T-cell (primary cell): ENCODE measurements at regions not wholly inside any gene's neighbourhood (a gene's known extent, or its start where the extent isn't known, plus 50 kb on each side); places are given as distances from the start of the nearest gene placed in this dataset.

Experiments
- ATAC-seq, 4 experiments: fragments of 200-7000 bp in 3 of 4; fragments of 150-1000 bp in 1 of 4; cut with Tn5 transposase; replicated peaks in 1 of 4; 1 replicate in 3 of 4; 2 replicates in 1 of 4; pipeline ENCODE4 v1.10.0; 2021; ENCODE audit warnings: moderate library complexity in 3 of 4, mild to moderate bottlenecking in 2 of 4, moderate number of reproducible peaks in 1 of 4
- CTCF ChIA-PET, 2 donors: fragments of 300-600 bp; sonication (Branson Sonifier 250); formaldehyde crosslinking; loops; one replicate each; lab custom pipeline; 2022; ENCODE audit warnings: antibody characterized with exemption in 2 of 2; lab: Charles Lee
- POLR2A ChIA-PET, 2 donors: fragments of 300-600 bp; sonication (Branson Sonifier 250); formaldehyde crosslinking; loops; one replicate each; lab custom pipeline; 2022; ENCODE audit warnings: antibody characterized with exemption in 2 of 2; lab: Charles Lee
- DNase-seq, 35 experiments: peaks; one replicate each; pipeline versions ENCODE4 v3.0.0 to v3.0.0-alpha.2; 2013 to 2023
- H3K27ac ChIP-seq: one replicate; pipeline ENCODE4 v1.5.1; 2013; ENCODE audit warnings: low read length
- H3K27me3 ChIP-seq, 2 experiments: replicated peaks in 1 of 2; 1 replicate in 1 of 2; 2 replicates in 1 of 2; pipeline versions ENCODE4 v1.6.1 to v1.7.0; 2013; ENCODE audit warnings: low read length in 1 of 2, mixed read lengths in 1 of 2; ENCODE audit not compliant: control insufficient read depth in 2 of 2, insufficient read depth in 2 of 2; ENCODE audit errors: extremely low read depth in 1 of 2
- H3K36me3 ChIP-seq, 2 donors: 1 replicate in 1 of 2; 2 replicates in 1 of 2; pipeline versions ENCODE4 v1.6.1 to v1.7.0; 2013; ENCODE audit warnings: low read length in 1 of 2; ENCODE audit not compliant: control insufficient read depth in 2 of 2, insufficient read depth in 1 of 2; ENCODE audit errors: extremely low read depth in 1 of 2
- H3K4me1 ChIP-seq, 2 experiments: 1 replicate in 1 of 2; 2 replicates in 1 of 2; pipeline versions ENCODE4 v1.6.1 to v1.7.0; 2013; ENCODE audit warnings: low read length in 2 of 2, mixed read lengths in 1 of 2; ENCODE audit not compliant: insufficient read depth in 2 of 2, control insufficient read depth in 1 of 2; ENCODE audit errors: extremely low read depth in 1 of 2
- H3K4me3 ChIP-seq, 2 donors: 1 replicate in 1 of 2; 2 replicates in 1 of 2; pipeline versions ENCODE4 v1.5.1 to v1.7.0; 2013; ENCODE audit warnings: mild to moderate bottlenecking in 2 of 2, low read length in 1 of 2, moderate library complexity in 1 of 2; ENCODE audit not compliant: control insufficient read depth in 1 of 2; ENCODE audit errors: extremely low read depth in 1 of 2
- H3K9me3 ChIP-seq: 2 replicates; pipeline ENCODE4 v1.7.0; 2013
- H3K27ac Mint-ChIP-seq, 2 donors: one replicate each; pipeline ENCODE4 v1.8.0; 2020 to 2021; ENCODE audit warnings: mild to moderate bottlenecking in 2 of 2, mixed read lengths in 2 of 2
- H3K27me3 Mint-ChIP-seq, 2 donors: one replicate each; pipeline ENCODE4 v1.8.0; 2021 to 2022; ENCODE audit warnings: mixed read lengths in 2 of 2
- H3K36me3 Mint-ChIP-seq: one replicate; pipeline ENCODE4 v1.8.0; 2021; ENCODE audit warnings: mixed read lengths
- H3K4me1 Mint-ChIP-seq, 3 donors: one replicate each; pipeline ENCODE4 v1.8.0; 2020 to 2022; ENCODE audit warnings: mixed read lengths in 3 of 3, mild to moderate bottlenecking in 1 of 3
- H3K4me3 Mint-ChIP-seq, 3 donors: one replicate each; pipeline ENCODE4 v1.8.0; 2020 to 2022; ENCODE audit warnings: mild to moderate bottlenecking in 3 of 3, mixed read lengths in 3 of 3, moderate library complexity in 3 of 3
- H3K9me3 Mint-ChIP-seq, 3 donors: one replicate each; pipeline ENCODE4 v1.8.0; 2020 to 2022; ENCODE audit warnings: mixed read lengths in 3 of 3
- WGBS: methylation state at CpG from one replicate; pipeline ENCODE4 v1.1.5; 2013; ENCODE audit warnings: missing lambda C conversion rate; ENCODE audit not compliant: insufficient coverage; 5-methylcytosine and 5-hydroxymethylcytosine counted together

DNA sequence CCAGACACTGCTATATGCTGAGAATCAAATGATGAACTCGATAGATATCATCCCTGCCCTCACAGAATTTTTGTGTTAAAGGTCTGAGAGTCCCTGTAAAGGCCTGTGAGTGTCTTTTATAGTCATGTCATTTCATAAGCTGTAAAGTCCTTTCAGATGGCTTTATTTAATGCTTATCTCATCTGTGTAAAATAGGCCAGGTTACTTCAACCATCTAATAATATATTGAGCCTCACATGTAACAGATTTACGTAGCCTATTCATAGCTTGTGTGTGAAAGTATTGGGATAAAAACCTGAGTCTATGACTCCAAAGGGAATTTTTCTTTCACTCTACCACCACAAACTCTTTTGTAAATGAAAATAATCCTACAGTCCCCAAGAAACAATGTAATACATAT lies 672.0 kb upstream of the SYT4 start:
- no peaks in the 10 kb centered on the region for H3K27me3 Mint-ChIP-seq
- no peaks in the 10 kb centered on the region for H3K27me3 ChIP-seq
- no peaks in the 10 kb centered on the region for H3K9me3 ChIP-seq
- no peaks in the 10 kb centered on the region for H3K36me3 ChIP-seq
- no peak overlapping the region for H3K4me3 ChIP-seq
- H3K27ac Mint-ChIP-seq, result no peak overlapping the region
- no peak overlapping the region for H3K4me3 Mint-ChIP-seq
- WGBS, result no CpG with 5 or more reads among the region's 2 CpGs
- H3K4me1 Mint-ChIP-seq, result no peaks in the 10 kb centered on the region
- ATAC-seq (no peak), DNase-seq (no peak)
- no peaks in the 10 kb centered on the region for H3K36me3 Mint-ChIP-seq
- peaks cover 8 to 26% (median 12%) of the 10 kb centered on the region in 3 donors for H3K9me3 Mint-ChIP-seq
- POLR2A ChIA-PET, result no interaction called here
- H3K4me1 ChIP-seq, result no peaks in the 10 kb centered on the region
- H3K27ac ChIP-seq, result no peak overlapping the region
- CTCF ChIA-PET, result no interaction called here

DNA sequence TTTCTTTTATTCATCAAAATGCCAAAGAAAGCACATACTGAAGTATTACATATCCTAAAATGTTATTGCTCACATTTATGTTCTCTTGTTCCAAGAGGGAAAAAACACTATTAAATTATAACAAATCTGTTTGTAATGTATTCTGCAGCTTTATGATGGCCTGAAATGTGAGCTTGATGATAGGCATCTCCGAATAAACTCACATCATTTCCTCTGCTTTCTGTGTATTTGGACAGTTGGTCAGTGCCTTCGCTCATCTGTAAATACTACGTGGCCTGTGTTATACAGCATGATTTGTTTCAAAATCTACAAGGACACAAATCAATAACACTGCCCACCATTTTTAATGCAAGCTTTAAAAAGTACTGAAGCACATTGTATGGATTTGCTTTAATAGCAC lies 672.8 kb upstream of the SYT4 start:
- Histone ChIP-seq H3K27me3 (no peaks in the 10 kb centered on the region), H3K9me3 (no peaks in the 10 kb centered on the region), H3K36me3 (no peaks in the 10 kb centered on the region), H3K4me1 (no peaks in the 10 kb centered on the region), H3K4me3 (no peak overlapping the region), H3K27ac (no peak overlapping the region)
- H3K27me3 Mint-ChIP-seq, result no peaks in the 10 kb centered on the region
- H3K4me3 Mint-ChIP-seq, result no peak overlapping the region
- H3K27ac Mint-ChIP-seq, result no peak overlapping the region
- ATAC-seq (no peak), DNase-seq (no peak)
- peaks cover 5 to 29% (median 16%) of the 10 kb centered on the region in 3 donors for H3K9me3 Mint-ChIP-seq
- no peaks in the 10 kb centered on the region for H3K36me3 Mint-ChIP-seq
- no peaks in the 10 kb centered on the region for H3K4me1 Mint-ChIP-seq
- ChIA-PET POLR2A (no interaction called here), CTCF (no interaction called here)
- WGBS, result no CpG with 5 or more reads among the region's 3 CpGs

DNA sequence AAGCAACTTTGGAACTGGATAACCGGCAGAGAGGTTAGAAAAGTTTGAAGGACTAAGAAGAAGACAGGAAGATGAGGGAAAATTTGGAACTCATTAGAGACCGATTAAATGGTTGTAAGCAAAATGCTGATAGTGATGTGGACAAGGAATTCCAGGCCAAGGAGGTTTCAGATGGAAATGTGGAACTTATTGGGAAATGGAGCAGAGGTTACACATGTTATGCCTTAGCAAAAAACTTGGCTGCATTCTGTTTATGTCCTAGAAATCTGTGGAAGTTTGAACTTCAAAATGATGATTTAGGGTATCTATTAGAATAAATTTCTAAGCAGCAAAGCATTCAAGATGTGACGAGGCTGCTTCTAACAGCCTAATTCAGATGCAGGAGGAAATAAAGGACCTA lies 675.1 kb upstream of the SYT4 start:
- peaks cover 3 to 22% (median 12%) of the 10 kb centered on the region in 3 donors for H3K9me3 Mint-ChIP-seq
- Histone ChIP-seq H3K9me3 (no peaks in the 10 kb centered on the region), H3K27me3 (no peaks in the 10 kb centered on the region), H3K4me3 (no peak overlapping the region), H3K4me1 (no peaks in the 10 kb centered on the region), H3K36me3 (no peaks in the 10 kb centered on the region), H3K27ac (no peak overlapping the region)
- H3K36me3 Mint-ChIP-seq, result no peaks in the 10 kb centered on the region
- H3K27me3 Mint-ChIP-seq, result no peaks in the 10 kb centered on the region
- H3K27ac Mint-ChIP-seq, result no peak overlapping the region
- no peak overlapping the region for H3K4me3 Mint-ChIP-seq
- no peaks in the 10 kb centered on the region for H3K4me1 Mint-ChIP-seq
- no peak for ATAC-seq
- ChIA-PET POLR2A (no interaction called here), CTCF (no interaction called here)
- WGBS, result 74% methylated on average over 3 of the region's 3 CpGs
- DNase-seq, result no peak

DNA sequence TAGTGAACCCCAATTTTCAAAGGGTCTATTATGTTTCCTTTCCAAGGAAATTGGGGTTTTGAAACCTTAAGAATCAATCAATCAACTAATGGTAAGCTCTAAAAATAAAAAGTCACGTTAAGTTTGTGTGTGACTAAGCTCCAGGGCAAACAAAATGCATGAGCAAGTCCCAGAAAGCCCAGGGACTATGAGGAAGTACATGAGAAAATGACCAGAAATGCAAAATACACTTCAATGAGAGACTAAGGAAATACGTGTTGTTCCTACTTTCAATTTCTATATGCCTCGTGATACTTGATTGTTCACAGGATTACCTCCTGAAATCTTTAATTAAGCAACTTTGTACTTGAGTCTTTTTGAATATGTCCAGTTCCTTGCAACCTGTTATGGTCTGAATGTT lies 684.4 kb upstream of the SYT4 start:
- Histone ChIP-seq H3K36me3 (no peaks in the 10 kb centered on the region), H3K9me3 (no peaks in the 10 kb centered on the region), H3K27ac (no peak overlapping the region), H3K4me1 (no peaks in the 10 kb centered on the region), H3K27me3 (no peaks in the 10 kb centered on the region), H3K4me3 (no peak overlapping the region)
- no peak for ATAC-seq
- Mint-ChIP-seq H3K36me3 (no peaks in the 10 kb centered on the region), H3K27me3 (no peaks in the 10 kb centered on the region), H3K4me3 (no peak overlapping the region), H3K9me3 (peaks cover 0 to 5% (median 3%) of the 10 kb centered on the region in 3 donors), H3K4me1 (no peaks in the 10 kb centered on the region), H3K27ac (no peak overlapping the region)
- no CpG with 5 or more reads among the region's 3 CpGs for WGBS
- DNase-seq, result no peak
- CTCF ChIA-PET, result no interaction called here
- POLR2A ChIA-PET, result no interaction called here

DNA sequence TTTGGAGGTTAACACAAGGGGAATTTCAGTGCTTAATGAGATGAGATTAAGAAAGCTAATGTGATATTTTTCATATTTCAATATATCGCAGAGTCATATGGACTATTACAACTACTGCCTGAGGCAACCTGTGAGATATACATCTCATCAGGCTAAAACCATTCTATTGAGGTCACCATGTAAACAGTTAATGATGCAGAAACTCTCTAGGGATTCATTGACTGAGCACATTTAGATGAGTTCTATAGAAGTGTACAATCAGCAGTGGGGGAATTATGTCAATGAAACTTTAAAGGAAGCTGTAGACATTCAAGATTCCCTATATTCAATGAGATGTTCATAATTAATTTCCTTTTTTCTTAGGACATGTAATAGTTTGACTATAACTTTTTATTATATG lies 687.4 kb upstream of the SYT4 start:
- CTCF ChIA-PET, result no interaction called here

DNA sequence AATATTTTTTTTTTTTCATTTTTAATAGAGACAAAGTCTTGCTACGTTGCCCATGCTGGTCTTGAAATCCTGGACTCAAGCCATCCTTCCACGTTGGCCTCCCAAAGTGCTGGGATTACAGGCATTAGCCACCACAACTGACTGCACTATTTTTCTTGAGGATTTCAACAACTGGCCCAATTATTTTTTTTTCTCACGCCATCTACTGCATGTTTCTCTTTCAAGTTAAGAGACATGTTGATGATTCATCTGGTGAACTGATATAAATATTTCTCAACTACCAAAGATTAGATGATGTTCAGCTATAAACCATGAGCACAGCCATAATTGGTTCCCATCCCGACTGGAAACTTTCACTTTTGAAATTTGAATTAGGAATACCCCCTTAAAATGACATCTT lies 688.4 kb upstream of the SYT4 start:
- POLR2A ChIA-PET, result no interaction called here

More for the DNA sequence above, 687.4 kb upstream of the SYT4 start:
- H3K36me3 Mint-ChIP-seq, result no peaks in the 10 kb centered on the region
- POLR2A ChIA-PET, result no interaction called here
- H3K27ac ChIP-seq, result no peak overlapping the region
- H3K27me3 Mint-ChIP-seq, result no peaks in the 10 kb centered on the region
- H3K9me3 Mint-ChIP-seq, result peaks cover 0 to 6% (median 4%) of the 10 kb centered on the region in 3 donors
- H3K27ac Mint-ChIP-seq, result no peak overlapping the region
- ATAC-seq (no peak), DNase-seq (no peak)
- no peaks in the 10 kb centered on the region for H3K4me1 ChIP-seq
- no peaks in the 10 kb centered on the region for H3K4me1 Mint-ChIP-seq
- no peak overlapping the region for H3K4me3 ChIP-seq
- no peaks in the 10 kb centered on the region for H3K9me3 ChIP-seq
- no peaks in the 10 kb centered on the region for H3K27me3 ChIP-seq
- no peak overlapping the region for H3K4me3 Mint-ChIP-seq
- no peaks in the 10 kb centered on the region for H3K36me3 ChIP-seq
- WGBS, result no CpG with 5 or more reads among the region's 1 CpG

DNA sequence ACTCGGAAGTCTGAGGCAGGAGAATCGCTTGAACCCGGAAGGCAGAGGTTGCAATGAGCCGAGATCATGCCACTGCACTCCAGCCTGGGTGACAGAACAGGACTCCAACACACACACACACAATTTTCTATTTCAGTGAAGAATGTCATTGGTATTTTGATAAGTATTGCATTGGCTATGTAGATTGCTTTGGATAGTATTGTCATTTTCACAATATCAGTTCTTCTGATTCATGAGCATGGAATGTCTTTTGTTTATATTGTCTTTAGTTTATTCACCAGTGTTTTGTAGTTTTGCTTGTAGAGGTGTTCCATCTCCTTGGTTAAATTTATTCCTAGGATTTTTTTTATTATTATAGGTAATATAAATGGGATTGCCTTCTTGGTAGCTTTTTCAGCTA lies 693.4 kb upstream of the SYT4 start:
- Mint-ChIP-seq H3K4me3 (no peak overlapping the region), H3K9me3 (peaks cover 3 to 4% (median 3%) of the 10 kb centered on the region in 3 donors), H3K27ac (no peak overlapping the region), H3K27me3 (no peaks in the 10 kb centered on the region), H3K4me1 (no peaks in the 10 kb centered on the region), H3K36me3 (no peaks in the 10 kb centered on the region)
- Histone ChIP-seq H3K27me3 (no peaks in the 10 kb centered on the region), H3K27ac (no peak overlapping the region), H3K4me3 (no peak overlapping the region), H3K9me3 (no peaks in the 10 kb centered on the region), H3K4me1 (no peaks in the 10 kb centered on the region), H3K36me3 (no peaks in the 10 kb centered on the region)
- ChIA-PET POLR2A (interaction anchor here in 1 of 2 donors (0.6 kb wide), 1 partner anchor 151 kb away, joined by 3 read pairs; no protein-coding TSS in a partner anchor), CTCF (no interaction called here)
- ATAC-seq (no peak), DNase-seq (no peak)
- no CpG with 5 or more reads among the region's 4 CpGs for WGBS

More for the DNA sequence above, 688.4 kb upstream of the SYT4 start:
- no peaks in the 10 kb centered on the region for H3K27me3 ChIP-seq
- CTCF ChIA-PET, result no interaction called here
- H3K27ac ChIP-seq, result no peak overlapping the region
- Mint-ChIP-seq H3K27me3 (no peaks in the 10 kb centered on the region), H3K4me1 (no peaks in the 10 kb centered on the region), H3K27ac (no peak overlapping the region), H3K9me3 (peaks cover 0 to 6% (median 4%) of the 10 kb centered on the region in 3 donors), H3K4me3 (no peak overlapping the region), H3K36me3 (no peaks in the 10 kb centered on the region)
- no peak overlapping the region for H3K4me3 ChIP-seq
- DNase-seq (no peak), ATAC-seq (no peak)
- no peaks in the 10 kb centered on the region for H3K9me3 ChIP-seq
- H3K36me3 ChIP-seq, result no peaks in the 10 kb centered on the region
- H3K4me1 ChIP-seq, result no peaks in the 10 kb centered on the region
- WGBS, result no CpG with 5 or more reads among the region's 4 CpGs
